Liver (tissue), 8 donors: ENCODE measurements at regions not wholly inside any gene's neighbourhood (a gene's known extent, or its start where the extent isn't known, plus 50 kb on each side); places are given as distances from the start of the nearest gene placed in this dataset.

ENCODE experiments used
- DNase-seq: peaks from one replicate; pipeline ENCODE4 v3.0.0-alpha.2; 2017; ENCODE audit warnings: low spot score
- H3K27ac ChIP-seq, 2 donors: one replicate each; pipeline ENCODE4 v1.7.0; 2013; ENCODE audit warnings: inconsistent platforms in 2 of 2, low read length in 2 of 2, control low read depth in 1 of 2, low read depth in 1 of 2, mild to moderate bottlenecking in 1 of 2
- H3K27me3 ChIP-seq, 4 donors: one replicate each; pipeline versions ENCODE4 v1.6.1 to v1.7.0; 2013; ENCODE audit warnings: low read length in 3 of 4, inconsistent platforms in 1 of 4, mild to moderate bottlenecking in 1 of 4, moderate library complexity in 1 of 4; ENCODE audit not compliant: control insufficient read depth in 4 of 4, insufficient read depth in 4 of 4
- H3K36me3 ChIP-seq, 4 donors: one replicate each; pipeline versions ENCODE4 v1.6.1 to v1.7.0; 2013; ENCODE audit warnings: low read length in 3 of 4, mild to moderate bottlenecking in 3 of 4, low read depth in 1 of 4, moderate library complexity in 1 of 4; ENCODE audit not compliant: control insufficient read depth in 4 of 4, insufficient read depth in 3 of 4
- H3K4me1 ChIP-seq, 4 donors: one replicate each; pipeline versions ENCODE4 v1.6.1 to v1.7.0; 2013; ENCODE audit warnings: low read length in 3 of 4, mild to moderate bottlenecking in 3 of 4, moderate library complexity in 1 of 4; ENCODE audit not compliant: control insufficient read depth in 4 of 4, insufficient read depth in 4 of 4
- H3K4me3 ChIP-seq, 3 donors: one replicate each; pipeline versions ENCODE4 v1.6.1 to v1.7.0; 2013; ENCODE audit warnings: low read length in 3 of 3, control low read depth in 1 of 3, low read depth in 1 of 3, mild to moderate bottlenecking in 1 of 3
- H3K9ac ChIP-seq, 2 donors: one replicate each; pipeline ENCODE4 v1.7.0; 2013; ENCODE audit warnings: low read length in 2 of 2, mild to moderate bottlenecking in 2 of 2, moderate library complexity in 2 of 2, control low read depth in 1 of 2, low read depth in 1 of 2
- H3K9me3 ChIP-seq, 4 donors: one replicate each; pipeline versions ENCODE4 v1.6.1 to v1.7.0; 2013; ENCODE audit warnings: low read length in 3 of 4; ENCODE audit not compliant: control insufficient read depth in 4 of 4
- CTCF ChIP-seq: fragments of 150-350 bp; IDR thresholded peaks from 2 replicates; pipeline ENCODE4 v1.5.1; 2017; ENCODE audit warnings: improper control_type of control experiment, low read depth, low read length; ENCODE audit not compliant: missing input control
- EGR1 ChIP-seq, 2 donors: IDR thresholded peaks; 2 replicates each; pipeline ENCODE4 v1.6.1; 2016 to 2018; ENCODE audit warnings: antibody characterized with exemption in 2 of 2, low read depth in 2 of 2
- FOXA1 ChIP-seq: IDR thresholded peaks from 2 replicates; pipeline ENCODE4 v1.6.1; 2016; ENCODE audit warnings: antibody characterized with exemption
- FOXA2 ChIP-seq: IDR thresholded peaks from 2 replicates; pipeline ENCODE4 v1.6.1; 2016; ENCODE audit warnings: antibody characterized with exemption
- GABPA ChIP-seq, 2 donors: IDR thresholded peaks in 1 of 2; conservative IDR thresholded peaks in 1 of 2; 2 replicates each; pipeline ENCODE4 v1.6.1; 2016; ENCODE audit warnings: antibody characterized with exemption in 2 of 2, mild to moderate bottlenecking in 1 of 2, moderate library complexity in 1 of 2
- HNF4A ChIP-seq, 2 donors: conservative IDR thresholded peaks; 2 replicates each; pipeline ENCODE4 v1.6.1; 2016; ENCODE audit warnings: antibody characterized with exemption in 2 of 2, mild to moderate bottlenecking in 2 of 2
- HNF4G ChIP-seq: IDR thresholded peaks from 2 replicates; pipeline ENCODE4 v1.6.1; 2016; ENCODE audit warnings: antibody characterized with exemption
- JUND ChIP-seq, 2 donors: IDR thresholded peaks; 2 replicates each; pipeline ENCODE4 v1.6.1; 2016; ENCODE audit warnings: antibody characterized with exemption in 2 of 2
- MAX ChIP-seq: IDR thresholded peaks from 2 replicates; pipeline ENCODE4 v1.6.1; 2016; ENCODE audit warnings: antibody characterized with exemption
- NR2F2 ChIP-seq: IDR thresholded peaks from 2 replicates; pipeline ENCODE4 v1.6.1; 2016; ENCODE audit warnings: antibody characterized with exemption
- RAD21 ChIP-seq, 2 donors: IDR thresholded peaks; 2 replicates each; pipeline ENCODE4 v1.6.1; 2016; ENCODE audit warnings: antibody characterized with exemption in 2 of 2, mild to moderate bottlenecking in 2 of 2
- REST ChIP-seq: IDR thresholded peaks from 2 replicates; pipeline ENCODE4 v1.6.1; 2016; ENCODE audit warnings: antibody characterized with exemption, mild to moderate bottlenecking
- RXRA ChIP-seq, 2 donors: IDR thresholded peaks; 2 replicates each; pipeline ENCODE4 v1.6.1; 2017 to 2018; ENCODE audit warnings: antibody characterized with exemption in 2 of 2, mild to moderate bottlenecking in 1 of 2
- SP1 ChIP-seq: IDR thresholded peaks from 2 replicates; pipeline ENCODE4 v1.6.1; 2018; ENCODE audit warnings: antibody characterized with exemption, mild to moderate bottlenecking
- TAF1 ChIP-seq: conservative IDR thresholded peaks from 2 replicates; pipeline ENCODE4 v1.6.1; 2016; ENCODE audit warnings: antibody characterized with exemption, mild to moderate bottlenecking
- YY1 ChIP-seq: IDR thresholded peaks from 2 replicates; pipeline ENCODE4 v1.6.1; 2016; ENCODE audit warnings: antibody characterized with exemption, mild to moderate bottlenecking
- ZBTB33 ChIP-seq: IDR thresholded peaks from 2 replicates; pipeline ENCODE4 v1.6.1; 2016; ENCODE audit warnings: antibody characterized with exemption
- WGBS: extraction: QIAGEN DNeasy Blood & Tissue Kit; methylation state at CpG from one replicate; pipeline ENCODE4 v1.1.7; 2013; 5-methylcytosine and 5-hydroxymethylcytosine counted together
- TF ChIP-seq, protein P1 (sequence below): IDR thresholded peaks from 2 replicates; pipeline ENCODE4 v1.6.1; 2016; ENCODE audit warnings: antibody characterized with exemption
- donor health status: healthy.
- donor health status: healthy.
- donor health status: healthy.
- donor health status: healthy.
- donor health status: healthy.

DNA sequence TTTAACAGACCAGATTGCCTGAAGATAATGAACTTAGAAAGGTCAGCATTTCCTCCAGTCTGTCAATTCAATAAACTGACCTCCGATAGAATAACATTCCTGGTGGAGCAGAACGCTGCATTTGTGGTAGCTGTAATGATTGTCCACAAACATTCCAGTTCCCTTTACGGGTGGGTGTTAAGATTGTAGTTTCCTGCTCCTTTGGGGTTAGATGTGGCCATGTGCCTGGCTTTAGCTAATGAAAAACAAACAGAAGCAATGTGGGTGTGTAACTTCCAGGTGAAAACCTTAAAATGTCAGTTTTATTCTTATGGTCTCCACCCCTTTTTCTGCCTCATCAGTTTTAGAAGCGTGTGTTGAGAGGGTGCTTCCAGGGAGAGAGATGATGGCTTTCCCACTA is 217.3 kb upstream of the CRY1 start:
- TF ChIP-seq SP1 = no peak
- no peak for TF ChIP-seq FOXA1
- TF ChIP-seq RAD21 (IDR thresholded peaks at IDR 0.05) = no peak
- TF ChIP-seq JUND (IDR thresholded peaks at IDR 0.05) = no peak
- no peak for TF ChIP-seq NR2F2
- no peak for TF ChIP-seq ZBTB33
- TF ChIP-seq REST = no peak
- TF ChIP-seq GABPA (IDR thresholded peaks at IDR 0.05 in 1 of 2, conservative IDR thresholded peaks at IDR 0.05 in 1 of 2) = no peak
- TF ChIP-seq EGR1 (IDR thresholded peaks at IDR 0.05; ENCODE audit: low read depth in 2 of 2) = no peak
- no peak for TF ChIP-seq TAF1
- no peak for TF ChIP-seq RXRA (IDR thresholded peaks at IDR 0.05)
- TF ChIP-seq YY1 = no peak
- TF ChIP-seq HNF4A (conservative IDR thresholded peaks at IDR 0.05) = no peak
- TF ChIP-seq MAX = no peak
- no peak for TF ChIP-seq FOXA2
- Histone ChIP-seq H3K9ac (no peak overlapping the region), H3K27me3 (peaks cover 0 to 7% (median 3%) of the 10 kb centered on the region in 4 donors), H3K36me3 (no peaks in the 10 kb centered on the region), H3K27ac (no peak overlapping the region), H3K9me3 (no peaks in the 10 kb centered on the region), H3K4me3 (no peak overlapping the region), H3K4me1 (no peaks in the 10 kb centered on the region)
- DNase-seq = no peak
- 47% methylated on average over 4 of the region's 4 CpGs for WGBS

DNA sequence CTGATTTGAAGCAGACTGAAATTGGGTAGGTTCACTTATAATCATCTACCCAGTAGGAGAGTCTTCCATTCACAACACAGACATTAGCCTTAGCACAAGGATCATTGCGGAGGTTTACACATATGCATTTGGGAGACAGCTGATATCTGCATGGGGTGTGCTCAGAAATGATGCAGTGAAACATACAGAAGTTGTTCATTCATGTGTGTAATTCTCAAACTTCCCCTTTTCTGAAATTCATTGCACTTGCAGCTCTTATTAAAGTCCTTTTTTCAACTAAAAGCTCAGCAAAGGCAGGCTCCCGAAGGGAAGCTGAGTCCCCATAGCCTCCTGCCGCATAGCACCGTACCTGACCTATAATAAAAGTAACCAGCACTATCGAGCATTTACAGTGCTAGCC is 218.3 kb upstream of the CRY1 start:
- no peak overlapping the region for H3K9ac ChIP-seq
- H3K36me3 ChIP-seq = no peaks in the 10 kb centered on the region
- H3K4me1 ChIP-seq = no peaks in the 10 kb centered on the region
- no peaks in the 10 kb centered on the region for H3K9me3 ChIP-seq
- TF ChIP-seq HNF4G (no peak), HNF4A (conservative IDR thresholded peaks at IDR 0.05) (no peak), SP1 (no peak), JUND (IDR thresholded peaks at IDR 0.05) (no peak), YY1 (no peak), ZBTB33 (no peak), FOXA2 (no peak), EGR1 (IDR thresholded peaks at IDR 0.05; ENCODE audit: low read depth in 2 of 2) (no peak), GABPA (IDR thresholded peaks at IDR 0.05 in 1 of 2, conservative IDR thresholded peaks at IDR 0.05 in 1 of 2) (no peak), RXRA (IDR thresholded peaks at IDR 0.05) (no peak), CTCF (no peak)
- TF ChIP-seq, protein P1, sequence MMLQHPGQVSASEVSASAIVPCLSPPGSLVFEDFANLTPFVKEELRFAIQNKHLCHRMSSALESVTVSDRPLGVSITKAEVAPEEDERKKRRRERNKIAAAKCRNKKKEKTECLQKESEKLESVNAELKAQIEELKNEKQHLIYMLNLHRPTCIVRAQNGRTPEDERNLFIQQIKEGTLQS = no peak
- H3K4me3 ChIP-seq = no peak overlapping the region
- H3K27ac ChIP-seq = no peak overlapping the region
- no peak for DNase-seq
- 75% methylated on average over 5 of the region's 5 CpGs for WGBS
- H3K27me3 ChIP-seq = peaks cover 0 to 7% (median 3%) of the 10 kb centered on the region in 4 donors
